Neural crest cell (in vitro differentiated cells): ENCODE measurements at regions not wholly inside any gene's neighbourhood (a gene's known extent, or its start where the extent isn't known, plus 50 kb on each side); places are given as distances from the start of the nearest gene placed in this dataset.

Source experiments
- DNase-seq: peaks from one replicate; pipeline ENCODE4 v3.0.0; 2021; ENCODE audit warnings: low read depth, mixed read lengths, low spot score
- H3K27ac Mint-ChIP-seq: one replicate; pipeline ENCODE4 v1.8.0; 2021; ENCODE audit warnings: mild to moderate bottlenecking, mixed read lengths; ENCODE audit not compliant: unreplicated experiment
- H3K27me3 Mint-ChIP-seq: 2 replicates; pipeline ENCODE4 v1.8.0; 2021; ENCODE audit warnings: low read depth, mild to moderate bottlenecking, mixed read lengths
- H3K36me3 Mint-ChIP-seq: 2 replicates; pipeline ENCODE4 v1.8.0; 2021; ENCODE audit warnings: low read depth, mild to moderate bottlenecking, mixed read lengths
- H3K4me1 Mint-ChIP-seq: 2 replicates; pipeline ENCODE4 v1.8.0; 2021; ENCODE audit warnings: mixed read lengths
- H3K4me3 Mint-ChIP-seq: one replicate; pipeline ENCODE4 v1.8.0; 2021; ENCODE audit warnings: mild to moderate bottlenecking, mixed read lengths
- H3K9me3 Mint-ChIP-seq: 2 replicates; pipeline ENCODE4 v1.8.0; 2021; ENCODE audit warnings: mixed read lengths
- CTCF ChIP-seq: fragments of 200-600 bp; sonication (generic); conservative IDR thresholded peaks from 2 replicates; pipeline ENCODE4 v1.5.0; 2021; ENCODE audit warnings: antibody characterized with exemption, mild to moderate bottlenecking

GRCh38 chr1:98330224-98330623 lies 331.3 kb upstream of the SNX7 start:
- Mint-ChIP-seq H3K27ac (no peak overlapping the region), H3K4me3 (no peak overlapping the region), H3K27me3 (no peaks in the 10 kb centered on the region), H3K36me3 (no peaks in the 10 kb centered on the region), H3K4me1 (peaks cover 5% of the 10 kb centered on the region), H3K9me3 (no peaks in the 10 kb centered on the region)
- TF ChIP-seq CTCF: no peak
- DNase-seq: no peak

- H3K36me3 Mint-ChIP-seq: no peaks in the 10 kb centered on the region
- peaks cover 9% of the 10 kb centered on the region for H3K4me1 Mint-ChIP-seq
- H3K9me3 Mint-ChIP-seq: no peaks in the 10 kb centered on the region
- no peaks in the 10 kb centered on the region for H3K27me3 Mint-ChIP-seq
- no peak for TF ChIP-seq CTCF
- DNase-seq: no peak
- H3K4me3 Mint-ChIP-seq: no peak overlapping the region
- peak overlapping the region; percentile 43 for H3K27ac Mint-ChIP-seq
Observed at GRCh38 chr1:98328855-98329254, 332.7 kb upstream of the SNX7 start.

GRCh38 chr1:98327220-98327861 lies 334.2 kb upstream of the SNX7 start:
- no peaks in the 10 kb centered on the region for H3K36me3 Mint-ChIP-seq

GRCh38 chr1:98325646-98326440 lies 335.7 kb upstream of the SNX7 start:
- H3K27ac Mint-ChIP-seq: no peak overlapping the region
- peaks cover 8% of the 10 kb centered on the region for H3K4me1 Mint-ChIP-seq
- no peak overlapping the region for H3K4me3 Mint-ChIP-seq
- DNase-seq: no peak
- peaks cover 2% of the 10 kb centered on the region for H3K9me3 Mint-ChIP-seq
- no peaks in the 10 kb centered on the region for H3K27me3 Mint-ChIP-seq
- no peak for TF ChIP-seq CTCF
- H3K36me3 Mint-ChIP-seq: no peaks in the 10 kb centered on the region

More at GRCh38 chr1:98327220-98327861, 334.2 kb upstream of the SNX7 start:
- no peak for DNase-seq
- H3K4me3 Mint-ChIP-seq: no peak overlapping the region
- peaks cover 12% of the 10 kb centered on the region for H3K4me1 Mint-ChIP-seq
- H3K27me3 Mint-ChIP-seq: no peaks in the 10 kb centered on the region
- no peak for TF ChIP-seq CTCF
- no peaks in the 10 kb centered on the region for H3K9me3 Mint-ChIP-seq
- H3K27ac Mint-ChIP-seq: no peak overlapping the region

- H3K36me3 Mint-ChIP-seq: no peaks in the 10 kb centered on the region
- peaks cover 2% of the 10 kb centered on the region for H3K9me3 Mint-ChIP-seq
- no peak overlapping the region for H3K4me3 Mint-ChIP-seq
- TF ChIP-seq CTCF: no peak
- no peaks in the 10 kb centered on the region for H3K27me3 Mint-ChIP-seq
- no peak for DNase-seq
- H3K27ac Mint-ChIP-seq: no peak overlapping the region
- peaks cover 7% of the 10 kb centered on the region for H3K4me1 Mint-ChIP-seq
Observed at GRCh38 chr1:98323906-98324358, 337.6 kb upstream of the SNX7 start.
